OCI-LY7 (cell line): ENCODE measurements at regions not wholly inside any gene's neighbourhood (a gene's known extent, or its start where the extent isn't known, plus 50 kb on each side); places are given as distances from the start of the nearest gene placed in this dataset.

Experiments
- BruUV-seq: library from RNA; stranded (reverse); fragments of 400-500 nt; replicated peaks from 2 replicates; lab custom pipeline; 2021; lab: Mats Ljungman, UMichigan
- CTCF ChIA-PET: fragments of 300-600 bp; sonication (Branson Sonifier 250); formaldehyde crosslinking; loops from one replicate; lab custom pipeline; 2022; ENCODE audit warnings: antibody characterized with exemption; ENCODE audit not compliant: unreplicated experiment; lab: Charles Lee
- POLR2A ChIA-PET: fragments of 300-600 bp; sonication (Branson Sonifier 250); formaldehyde crosslinking; loops from one replicate; lab custom pipeline; 2022; ENCODE audit warnings: antibody characterized with exemption; lab: Charles Lee
- DNase-seq: peaks from one replicate; pipeline ENCODE4 v3.0.0-alpha.2; 2015; ENCODE audit warnings: low spot score
- H2AFZ ChIP-seq: fragments of 200-600 bp; sonication (generic), shearing (Covaris generic); 2 replicates; pipeline ENCODE4 v1.6.1; 2014; ENCODE audit warnings: mild to moderate bottlenecking, antibody characterized with exemption, low read length, moderate library complexity
- H3K27ac ChIP-seq: fragments of 200-600 bp; sonication (generic); 2 replicates; pipeline ENCODE4 v1.5.1; 2014; ENCODE audit warnings: mixed run types, low read depth, mild to moderate bottlenecking, moderate library complexity, low read length, inconsistent platforms; ENCODE audit not compliant: poor library complexity, severe bottlenecking
- H3K36me3 ChIP-seq: fragments of 200-600 bp; sonication (generic); 2 replicates; pipeline ENCODE4 v1.6.1; 2014; ENCODE audit warnings: mild to moderate bottlenecking, antibody characterized with exemption, low read length, moderate library complexity, mixed read lengths; ENCODE audit not compliant: insufficient read depth
- H3K4me1 ChIP-seq: fragments of 200-600 bp; sonication (generic); 2 replicates; pipeline ENCODE4 v1.5.1; 2014; ENCODE audit warnings: mild to moderate bottlenecking, low read length; ENCODE audit not compliant: insufficient read depth, poor library complexity, severe bottlenecking
- H3K4me2 ChIP-seq: fragments of 200-600 bp; sonication (generic); 2 replicates; pipeline ENCODE4 v1.6.1; 2014; ENCODE audit warnings: mild to moderate bottlenecking, low read length
- H3K4me3 ChIP-seq: fragments of 200-600 bp; sonication (generic); 2 replicates; pipeline ENCODE4 v1.5.1; 2014; ENCODE audit warnings: mild to moderate bottlenecking, low read depth, low read length; ENCODE audit not compliant: poor library complexity, severe bottlenecking
- H3K79me2 ChIP-seq: fragments of 200-600 bp; sonication (generic); 2 replicates; pipeline ENCODE4 v1.6.1; 2016; ENCODE audit warnings: low read depth, mild to moderate bottlenecking, low read length, moderate library complexity, mixed read lengths; ENCODE audit not compliant: insufficient read depth
- H3K9me2 ChIP-seq: fragments of 200-600 bp; sonication (generic); 2 replicates; pipeline ENCODE4 v1.6.1; 2016; ENCODE audit warnings: mild to moderate bottlenecking, low read length, mixed read lengths; ENCODE audit not compliant: insufficient read depth
- H3K9me3 ChIP-seq: fragments of 200-600 bp; sonication (generic); 2 replicates; pipeline ENCODE4 v1.6.1; 2014; ENCODE audit warnings: mild to moderate bottlenecking, mixed run types, low read length, mixed read lengths
- H4K20me1 ChIP-seq: fragments of 200-600 bp; sonication (generic); 2 replicates; pipeline ENCODE4 v1.6.1; 2014; ENCODE audit warnings: mild to moderate bottlenecking, antibody characterized with exemption, low read length, moderate library complexity, mixed read lengths; ENCODE audit not compliant: insufficient read depth
- CTCF ChIP-seq: fragments of 200-600 bp; sonication (generic); conservative IDR thresholded peaks from 2 replicates; pipeline ENCODE4 v1.5.1; 2014; ENCODE audit warnings: mild to moderate bottlenecking, antibody characterized with exemption, low read length, moderate library complexity, mixed read lengths
- EZH2phosphoT487 ChIP-seq: fragments of 200-600 bp; sonication (generic); IDR thresholded peaks from 2 replicates; pipeline ENCODE4 v1.6.1; 2018; ENCODE audit warnings: low read depth, borderline replicate concordance, mild to moderate bottlenecking, mixed run types, antibody characterized with exemption, low read length, moderate library complexity, mixed read lengths
- intact Hi-C: fragments of 100-400 bp; cut with micrococcal nuclease; formaldehyde crosslinking; loops from one replicate; pipeline ENCODE4 v1.10.0; 2022; ENCODE audit not compliant: unreplicated experiment

- no peak for DNase-seq
- H3K4me3 ChIP-seq = no peak overlapping the region
- intact Hi-C loops = no loop called here
- no peaks in the 10 kb centered on the region for H4K20me1 ChIP-seq
- H3K79me2 ChIP-seq = no peaks in the 10 kb centered on the region
- TF ChIP-seq EZH2phosphoT487 (no peak), CTCF (no peak)
- no peaks in the 10 kb centered on the region for H3K36me3 ChIP-seq
- CTCF ChIA-PET = no interaction called here
- no peak overlapping the region for H2AFZ ChIP-seq
- BruUV-seq = no TSS peak
- H3K4me2 ChIP-seq = no peak overlapping the region
- H3K9me2 ChIP-seq = no peaks in the 10 kb centered on the region
- H3K27ac ChIP-seq = no peak overlapping the region
- no peaks in the 10 kb centered on the region for H3K4me1 ChIP-seq
- no peaks in the 10 kb centered on the region for H3K9me3 ChIP-seq
- POLR2A ChIA-PET = no interaction called here
Observed at GRCh38 chr6:143007646-143008045, 53.0 kb upstream of the AIG1 start.

DNA sequence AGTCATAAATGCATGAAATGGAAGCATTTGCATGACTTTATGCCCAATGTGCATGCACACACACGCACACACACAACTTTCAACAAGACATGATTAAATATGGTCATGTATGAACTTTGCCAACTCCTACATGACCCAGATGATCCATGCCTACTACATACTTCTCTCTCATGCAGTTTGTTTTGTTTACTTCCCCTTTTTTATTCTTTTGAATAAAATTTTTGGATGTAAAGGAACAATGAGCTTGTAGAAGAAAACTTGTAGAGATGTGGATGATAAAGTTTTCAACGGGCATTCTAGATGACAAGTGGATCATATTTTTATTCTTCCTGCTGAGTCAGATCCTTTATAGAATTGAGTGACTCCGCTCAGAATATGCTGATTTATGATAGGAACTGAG lies 50.8 kb upstream of the AIG1 start:
- Histone ChIP-seq H3K9me2 (no peaks in the 10 kb centered on the region), H3K9me3 (no peaks in the 10 kb centered on the region), H2AFZ (no peak overlapping the region), H3K4me3 (no peak overlapping the region), H3K4me2 (no peak overlapping the region), H3K79me2 (no peaks in the 10 kb centered on the region), H3K36me3 (no peaks in the 10 kb centered on the region), H4K20me1 (no peaks in the 10 kb centered on the region), H3K4me1 (no peaks in the 10 kb centered on the region), H3K27ac (no peak overlapping the region)
- TF ChIP-seq EZH2phosphoT487 (no peak), CTCF (no peak)
- POLR2A ChIA-PET = interaction anchor here (1.5 kb wide), 1 partner anchor 14 kb away, joined by 4 read pairs; no protein-coding TSS in a partner anchor
- intact Hi-C loops = no loop called here
- no TSS peak for BruUV-seq
- DNase-seq = no peak
- CTCF ChIA-PET = no interaction called here
